ENCODE measurements at regions not wholly inside any gene's neighbourhood (a gene's known extent, or its start where the extent isn't known, plus 50 kb on each side); places are given as distances from the start of the nearest gene placed in this dataset.

DNA sequence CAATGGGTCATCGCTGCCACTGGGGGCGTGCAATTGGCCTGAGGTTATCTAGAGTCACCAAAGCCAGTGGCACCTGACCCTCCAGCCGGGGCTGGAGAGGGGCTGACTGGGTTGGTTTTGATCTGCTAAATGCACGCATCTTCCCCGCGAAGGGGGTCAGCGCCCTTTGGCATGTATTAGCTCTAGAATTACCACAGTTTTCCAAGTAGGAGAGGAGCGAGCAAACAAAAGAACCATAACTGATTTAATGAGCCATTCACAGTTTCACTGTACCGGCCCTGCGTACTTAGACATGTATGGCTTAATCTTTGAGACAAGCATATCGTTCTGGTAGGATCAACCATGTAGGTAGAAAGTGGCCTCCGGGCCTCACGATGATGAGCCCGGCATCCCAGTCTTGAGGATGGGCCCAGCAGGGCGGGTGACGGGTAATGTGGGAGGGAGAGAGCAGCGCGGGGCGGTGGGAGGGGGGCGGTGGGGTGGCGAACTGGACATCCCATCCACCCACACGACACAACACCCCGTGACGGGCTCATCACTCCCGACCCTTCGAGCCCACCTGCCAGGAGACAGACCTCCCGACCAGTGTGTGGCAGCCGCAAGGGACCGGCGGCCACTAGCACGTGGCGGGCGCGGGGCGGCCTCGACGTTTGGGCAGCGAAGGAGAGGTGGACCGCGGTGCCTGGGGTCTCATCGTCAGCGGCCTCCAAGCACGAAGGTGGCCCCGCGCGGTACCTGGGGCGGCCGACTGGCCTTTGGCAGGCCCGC lies 1957.5 kb upstream of the DEFB115 start:
- Histone ChIP-seq H3K4me2 (ENCODE audit: control insufficient read depth, insufficient read depth) (no peak overlapping the region), H2AFZ (ENCODE audit: control insufficient read depth, low read depth, low read length) (no peak overlapping the region), H4K20me1 (ENCODE audit: control insufficient read depth, insufficient read depth) (no peaks in the 10 kb centered on the region), H3K9ac (ENCODE audit: control insufficient read depth, insufficient read depth, low read length) (no peak overlapping the region), H3K4me1 (ENCODE audit: control insufficient read depth, insufficient read depth, low read length) (no peaks in the 10 kb centered on the region), H3K9me3 (replicated peaks; ENCODE audit: control insufficient read depth, insufficient read depth, low read length) (no peaks in the 10 kb centered on the region; the same call in 2 of the 3 replicates), H3K4me3 (no peak overlapping the region), H3K27ac (ENCODE audit: control insufficient read depth, insufficient read depth) (no peak overlapping the region), H3K36me3 (ENCODE audit: control insufficient read depth in 2 of 2, insufficient read depth in 2 of 2, low read length in 1 of 2) (no peaks in the 10 kb centered on the region), H3K79me2 (ENCODE audit: control insufficient read depth, insufficient read depth, low read length) (no peaks in the 10 kb centered on the region), H3K27me3 (replicated peaks in 1 of 2; ENCODE audit: control insufficient read depth in 2 of 2, insufficient read depth in 2 of 2, low read length in 1 of 2) (no peaks in the 10 kb centered on the region)
- POLR2A ChIA-PET, result no interaction called here
- intact Hi-C loops (cut with micrococcal nuclease; ENCODE audit: unreplicated experiment), result no loop called here
- in situ Hi-C loops (cut with MboI), result no loop called here
- TF ChIP-seq TCF12 (IDR thresholded peaks at IDR 0.05; ENCODE audit: low read depth, low read length), result no peak
- TF ChIP-seq CREM (IDR thresholded peaks at IDR 0.05; ENCODE audit: low read depth), result no peak
- no peak for TF ChIP-seq PAX5 (IDR thresholded peaks at IDR 0.05; ENCODE audit: borderline replicate concordance, low read depth, low read length)
- no TSS peak for BruUV-seq (replicated peaks)
- 79% methylated on average over 49 of the region's 49 CpGs for WGBS (ENCODE audit: insufficient coverage, insufficient replicate concordance, low lambda C conversion rate, missing lambda C conversion rate)
- DNase-seq (ENCODE audit: low read depth, low spot score) (no peak), ATAC-seq (no peak), FAIRE-seq (no peak)
- RAD21 ChIA-PET (ENCODE audit: unreplicated experiment), result no interaction called here
- CTCF ChIA-PET, result no interaction called here
- SMC1A ChIA-PET (ENCODE audit: uncharacterized antibody, unreplicated experiment), result no interaction called here

DNA sequence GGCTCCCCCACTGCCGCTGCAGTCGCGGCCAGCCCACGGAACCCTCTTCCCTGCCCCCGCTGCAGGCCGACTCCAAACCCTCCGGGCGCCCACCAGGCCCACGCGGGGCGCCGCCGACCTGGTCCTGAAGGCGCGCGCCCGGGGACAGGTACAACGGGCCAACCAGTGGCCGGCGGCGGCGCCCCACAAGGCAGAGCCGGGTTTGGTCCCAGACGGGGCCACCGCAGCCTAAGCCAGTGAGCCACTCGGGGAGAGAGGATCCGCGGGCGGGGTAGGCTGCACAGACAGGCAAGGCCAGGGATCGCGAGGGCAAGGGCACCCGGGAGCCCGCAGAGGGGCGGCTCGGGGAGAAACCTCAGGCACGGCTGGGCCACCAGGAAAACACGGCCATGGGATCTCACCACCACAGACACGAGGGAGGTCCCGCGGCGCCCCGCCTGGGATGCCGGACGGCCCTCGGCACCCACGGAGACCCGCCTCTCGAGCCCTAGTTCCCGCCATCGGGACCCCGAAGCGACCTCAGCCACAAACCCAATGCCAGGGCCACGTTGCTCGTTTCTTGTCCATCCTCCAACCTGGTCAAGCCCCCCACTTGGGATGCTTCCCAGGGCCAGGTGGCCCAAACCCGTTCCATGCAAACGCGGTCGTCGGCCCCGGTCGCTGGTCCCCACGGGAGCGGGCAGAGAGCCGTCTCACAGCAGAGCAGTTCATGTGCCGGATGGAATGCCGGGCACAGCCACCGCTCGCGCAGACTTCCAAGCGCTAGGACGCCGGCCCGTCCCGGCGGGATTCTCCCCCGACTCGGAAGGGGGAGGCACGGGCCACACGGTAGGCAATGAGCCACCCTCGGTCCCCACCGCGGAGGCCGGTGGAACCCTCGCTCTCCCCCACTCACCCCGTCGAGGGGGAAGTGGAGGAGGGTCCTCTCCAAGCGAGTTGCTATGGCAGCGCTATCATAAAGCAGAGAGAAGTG lies 1956.6 kb upstream of the DEFB115 start:
- H4K20me1 ChIP-seq (ENCODE audit: control insufficient read depth, insufficient read depth), result no peaks in the 10 kb centered on the region
- no peak overlapping the region for H3K4me2 ChIP-seq (ENCODE audit: control insufficient read depth, insufficient read depth)
- no peaks in the 10 kb centered on the region for H3K27me3 ChIP-seq (replicated peaks in 1 of 2; ENCODE audit: control insufficient read depth in 2 of 2, insufficient read depth in 2 of 2, low read length in 1 of 2)
- ATAC-seq, result no peak
- ChIA-PET SMC1A (ENCODE audit: uncharacterized antibody, unreplicated experiment) (no interaction called here), CTCF (no interaction called here), POLR2A (no interaction called here), RAD21 (ENCODE audit: unreplicated experiment) (no interaction called here)
- no peak for FAIRE-seq
- 73% methylated on average over 82 of the region's 88 CpGs for WGBS (ENCODE audit: insufficient coverage, insufficient replicate concordance, low lambda C conversion rate, missing lambda C conversion rate)
- no peaks in the 10 kb centered on the region; the same call in 2 of the 3 replicates for H3K9me3 ChIP-seq (replicated peaks; ENCODE audit: control insufficient read depth, insufficient read depth, low read length)
- H3K79me2 ChIP-seq (ENCODE audit: control insufficient read depth, insufficient read depth, low read length), result no peaks in the 10 kb centered on the region
- H3K36me3 ChIP-seq (ENCODE audit: control insufficient read depth in 2 of 2, insufficient read depth in 2 of 2, low read length in 1 of 2), result no peaks in the 10 kb centered on the region
- no peak for DNase-seq (ENCODE audit: low read depth, low spot score)
- H3K9ac ChIP-seq (ENCODE audit: control insufficient read depth, insufficient read depth, low read length), result no peak overlapping the region
- no peaks in the 10 kb centered on the region for H3K4me1 ChIP-seq (ENCODE audit: control insufficient read depth, insufficient read depth, low read length)
- no peak for TF ChIP-seq FOS (IDR thresholded peaks at IDR 0.05; ENCODE audit: borderline replicate concordance, extremely low read depth, insufficient read length)
- TF ChIP-seq, protein P1, sequence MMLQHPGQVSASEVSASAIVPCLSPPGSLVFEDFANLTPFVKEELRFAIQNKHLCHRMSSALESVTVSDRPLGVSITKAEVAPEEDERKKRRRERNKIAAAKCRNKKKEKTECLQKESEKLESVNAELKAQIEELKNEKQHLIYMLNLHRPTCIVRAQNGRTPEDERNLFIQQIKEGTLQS (IDR thresholded peaks at IDR 0.05; ENCODE audit: borderline replicate concordance, extremely low read depth, low read depth, low read length), result no peak
- no peak overlapping the region for H3K27ac ChIP-seq (ENCODE audit: control insufficient read depth, insufficient read depth)
- intact Hi-C loops (cut with micrococcal nuclease; ENCODE audit: unreplicated experiment), result no loop called here
- in situ Hi-C loops (cut with MboI), result no loop called here
- no peak overlapping the region for H3K4me3 ChIP-seq
- BruUV-seq (replicated peaks), result no TSS peak
- H2AFZ ChIP-seq (ENCODE audit: control insufficient read depth, low read depth, low read length), result no peak overlapping the region

Data from GM12878 (cell line).